ENCODE measurements at regions not wholly inside any gene's neighbourhood (a gene's known extent, or its start where the extent isn't known, plus 50 kb on each side); places are given as distances from the start of the nearest gene placed in this dataset.
"Not testable (repeated sequence)": the region's sequence is repeated elsewhere in the genome, so short reads cannot be mapped to it uniquely, and the experiment has no call there.

- no peak for ATAC-seq
Observed at GRCh38 chr2:116935097-116935814, 879.2 kb upstream of the DDX18 start.

GRCh38 chr2:116948258-116948657 lies 866.2 kb upstream of the DDX18 start:
- ATAC-seq = no peak

DNA sequence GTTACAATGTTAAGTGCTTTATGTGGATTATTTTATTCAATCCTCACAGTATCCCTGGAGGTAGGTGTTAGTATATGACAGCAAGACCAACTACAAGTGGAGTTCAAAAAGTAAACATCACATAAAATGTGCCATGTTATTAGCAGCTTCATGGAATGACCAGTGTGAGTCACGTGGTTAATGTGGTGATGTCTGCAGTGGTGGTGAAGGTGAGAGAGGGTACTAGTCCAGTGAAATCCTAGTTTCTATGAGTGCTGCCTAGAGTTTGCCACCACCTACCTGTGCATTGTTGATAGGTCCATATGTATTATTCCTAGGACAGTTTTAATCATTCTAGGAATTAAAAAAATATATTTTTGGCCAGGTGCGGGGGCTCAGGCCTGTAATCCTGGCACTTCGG lies 865.2 kb upstream of the DDX18 start:
- ATAC-seq = no peak

- ATAC-seq = no peak
Observed at GRCh38 chr2:116952254-116952653, 862.2 kb upstream of the DDX18 start.

DNA sequence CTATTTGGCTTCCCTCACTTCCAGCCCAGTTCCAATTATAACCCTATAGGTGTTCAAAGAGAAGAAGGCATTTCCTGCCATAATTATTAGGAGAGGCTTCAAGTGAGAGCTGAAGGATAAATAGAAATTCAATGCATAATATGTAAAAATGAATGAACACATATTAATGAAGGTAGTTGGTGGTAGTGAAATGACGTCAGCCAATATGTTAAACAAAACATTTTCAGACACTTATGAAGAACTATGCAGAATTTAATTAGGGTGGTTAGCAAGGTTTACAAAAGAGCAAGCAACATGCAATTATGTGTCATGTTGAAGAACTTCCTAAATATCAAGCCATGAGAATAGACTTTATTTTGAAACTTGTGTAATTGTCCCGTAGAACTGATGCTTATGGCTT lies 858.8 kb upstream of the DDX18 start:
- ATAC-seq = no peak

DNA sequence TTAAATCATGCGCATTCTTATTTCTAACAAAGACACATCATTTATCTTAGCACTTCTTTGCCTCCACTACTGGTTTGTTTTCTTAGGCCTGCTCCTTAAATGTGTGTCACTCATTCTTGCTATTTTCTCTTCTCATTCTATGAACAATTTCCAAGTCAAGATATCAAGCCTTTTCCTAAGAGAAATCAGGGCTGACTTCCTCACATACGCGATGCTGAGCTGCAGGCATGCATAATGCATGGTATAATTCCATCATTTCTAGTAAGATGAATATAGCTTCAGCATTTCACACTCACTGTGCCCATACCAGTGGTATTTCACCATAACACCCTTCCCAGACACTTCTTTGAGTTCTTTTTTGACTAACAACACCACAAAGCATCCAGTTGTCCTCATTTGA lies 838.9 kb upstream of the DDX18 start:
- ATAC-seq = no peak

DNA sequence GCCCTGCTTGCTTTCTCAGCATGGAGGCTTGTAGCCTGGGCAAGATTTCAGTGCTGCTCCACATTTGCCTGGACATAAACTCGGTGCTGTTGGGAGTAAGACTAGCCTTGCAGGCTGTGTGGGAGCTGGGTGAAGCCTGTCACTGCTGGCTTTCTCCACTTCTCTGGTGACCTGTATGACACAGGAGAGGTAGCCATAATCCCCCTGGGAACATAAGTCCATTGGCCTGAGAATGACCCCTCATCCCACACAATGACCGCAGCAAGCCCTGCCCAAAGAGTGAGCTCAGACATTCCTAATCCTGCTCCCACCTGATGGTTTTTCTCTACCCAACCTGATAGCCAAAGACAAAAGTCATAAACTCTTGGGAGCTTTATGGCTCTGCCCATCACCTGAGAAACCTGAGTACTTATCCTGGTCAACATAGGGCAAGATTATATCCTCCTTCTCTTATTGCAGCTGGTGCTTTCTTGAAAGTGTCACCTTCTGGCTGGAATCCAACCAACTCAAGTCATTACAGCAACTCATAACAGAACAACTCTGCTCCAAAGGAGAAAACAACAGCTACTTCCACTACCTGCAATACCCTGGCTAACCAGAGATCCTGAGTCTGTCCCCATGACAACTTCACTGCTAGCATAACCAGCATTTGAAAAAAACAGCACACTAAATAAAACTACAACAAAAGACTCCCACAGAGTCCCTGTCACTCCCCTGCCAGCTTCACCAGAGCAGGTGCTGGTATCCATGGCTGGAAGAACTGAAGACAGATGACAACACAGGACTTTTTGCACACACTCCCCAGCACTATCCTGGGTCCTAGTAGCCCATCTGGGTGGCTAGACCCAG lies 834.4 kb upstream of the DDX18 start:
- no peak for ATAC-seq

- ATAC-seq = no peak
Observed at GRCh38 chr2:116987447-116987846, 827.0 kb upstream of the DDX18 start.

- no peak for ATAC-seq
Observed at GRCh38 chr2:116988303-116988702, 826.2 kb upstream of the DDX18 start.

DNA sequence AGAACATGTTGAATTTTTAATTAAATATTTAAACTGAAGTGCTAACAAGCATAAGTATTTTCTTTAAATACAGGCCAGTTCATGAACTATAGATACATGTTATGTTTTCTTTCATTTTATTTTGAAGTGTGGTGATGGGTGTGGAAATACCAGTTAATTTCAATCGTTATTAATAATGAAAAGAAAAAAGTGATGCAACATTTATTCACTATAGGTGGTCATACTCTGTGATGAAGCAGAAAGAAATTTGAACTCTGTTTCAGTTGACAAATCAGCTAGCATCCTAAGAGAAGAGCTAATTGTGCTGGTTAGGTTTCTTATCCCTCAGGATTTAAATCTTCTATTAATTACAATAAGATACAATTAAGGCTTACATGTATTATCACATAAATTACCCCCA lies 795.1 kb upstream of the DDX18 start:
- no peak for ATAC-seq

DNA sequence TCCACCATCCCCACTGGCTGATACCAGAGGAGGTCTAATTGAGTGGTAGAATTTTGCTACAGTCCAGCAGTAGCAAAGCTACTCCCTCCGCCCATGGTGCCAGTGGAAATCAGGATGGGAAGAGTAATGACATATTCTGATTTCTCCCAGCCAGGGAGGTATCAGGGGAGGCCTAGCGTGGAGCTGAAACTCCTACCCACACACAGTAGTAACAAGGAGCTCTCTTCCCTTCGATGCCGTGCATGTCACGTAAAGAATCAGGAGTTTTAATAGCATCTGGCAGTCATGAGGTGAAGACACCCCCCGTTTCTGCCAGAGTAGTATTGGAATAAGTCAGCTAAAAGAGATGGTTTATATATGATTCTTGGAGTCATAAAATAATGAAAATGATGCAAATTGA lies 786.8 kb upstream of the DDX18 start:
- ATAC-seq = no peak

DNA sequence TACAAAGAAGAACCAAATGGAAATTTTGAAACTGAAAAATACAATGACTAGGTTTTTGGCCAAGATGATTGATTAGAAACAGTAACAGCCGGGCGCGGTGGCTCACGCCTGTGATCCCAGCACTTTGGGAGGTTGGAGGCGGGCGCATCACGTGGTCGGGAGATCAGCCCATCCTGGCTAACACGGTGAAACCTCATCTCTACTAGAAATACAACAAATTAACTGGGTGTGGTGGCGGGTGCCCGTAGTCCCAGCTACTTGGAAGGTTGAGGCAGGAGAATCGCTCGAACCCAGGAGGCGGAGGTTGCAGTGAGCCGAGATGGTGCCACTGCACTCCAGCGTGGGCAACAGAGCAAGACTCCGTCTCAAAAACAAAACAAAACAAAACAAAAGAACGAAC lies 785.8 kb upstream of the DDX18 start:
- not testable (repeated sequence) for ATAC-seq

DNA sequence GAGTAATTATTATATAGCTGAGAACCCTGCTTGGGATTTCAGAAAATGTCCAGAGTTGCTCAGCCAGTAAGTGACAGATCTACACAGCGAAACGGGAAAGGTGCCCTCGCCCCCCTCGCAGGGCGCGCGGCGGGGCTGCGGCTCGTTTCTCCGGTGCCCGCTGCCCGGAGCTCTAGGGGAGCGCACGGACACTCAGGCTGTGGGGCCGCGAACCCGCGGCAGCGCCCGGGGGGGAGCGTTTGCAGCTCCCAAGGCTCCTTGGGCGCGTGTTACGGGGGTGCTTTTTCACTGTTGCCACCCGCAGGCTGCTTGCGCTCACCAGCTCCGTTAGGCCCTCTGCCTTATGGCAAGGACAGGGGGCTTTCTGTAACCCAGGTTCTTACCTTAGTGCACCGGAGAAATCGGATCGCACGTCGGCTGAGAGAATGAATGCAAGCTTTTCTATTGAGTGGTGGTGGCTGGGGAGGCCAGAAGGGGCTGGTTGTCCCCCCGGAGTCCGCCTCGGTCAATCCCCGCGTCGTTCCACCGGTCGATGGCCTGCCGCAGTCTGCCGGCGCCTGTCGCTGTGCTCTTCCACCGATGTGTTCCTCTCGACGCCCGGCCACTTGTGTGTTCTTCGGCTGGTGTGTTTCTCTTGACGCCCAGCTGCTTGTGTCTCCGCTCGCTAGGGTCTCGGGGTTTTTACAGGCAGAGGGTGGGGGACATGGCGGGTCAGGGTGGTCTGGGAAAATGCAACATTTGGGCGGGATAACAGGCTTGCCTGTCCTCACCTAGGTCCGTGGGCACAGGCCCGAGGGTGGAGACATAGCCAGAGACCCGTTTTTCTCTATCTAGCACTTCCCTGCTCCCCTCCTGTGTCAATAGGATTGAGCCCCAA lies 758.8 kb upstream of the DDX18 start:
- ATAC-seq = no peak

GRCh38 chr2:117056376-117056748 lies 758.1 kb upstream of the DDX18 start:
- ATAC-seq = no peak

DNA sequence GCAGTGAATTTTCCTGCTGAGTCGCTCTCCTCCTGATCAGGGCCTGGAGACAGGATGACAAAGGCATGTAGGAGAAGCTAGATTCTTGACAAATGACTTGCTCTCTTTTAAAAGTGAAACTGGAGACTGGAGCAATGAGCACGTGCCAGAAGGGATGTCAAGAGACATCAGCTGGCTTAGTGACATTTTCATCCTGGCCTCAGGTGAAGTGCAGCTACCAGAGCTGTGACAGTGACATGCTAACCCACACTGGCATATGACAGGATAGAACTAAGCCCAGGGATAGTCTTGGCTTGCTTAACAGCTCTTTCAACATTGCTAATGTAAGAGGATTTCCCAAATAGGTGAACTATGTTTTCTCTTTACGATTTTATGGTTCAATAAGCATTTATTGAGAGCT lies 757.5 kb upstream of the DDX18 start:
- no peak for ATAC-seq

- ATAC-seq = no peak
Observed at GRCh38 chr2:117058366-117058765, 756.1 kb upstream of the DDX18 start.

GRCh38 chr2:117064021-117064420 lies 750.5 kb upstream of the DDX18 start:
- no peak for ATAC-seq

GRCh38 chr2:117065912-117066311 lies 748.6 kb upstream of the DDX18 start:
- no peak for ATAC-seq

- no peak for ATAC-seq
Observed at GRCh38 chr2:117067900-117068299, 746.6 kb upstream of the DDX18 start.

DNA sequence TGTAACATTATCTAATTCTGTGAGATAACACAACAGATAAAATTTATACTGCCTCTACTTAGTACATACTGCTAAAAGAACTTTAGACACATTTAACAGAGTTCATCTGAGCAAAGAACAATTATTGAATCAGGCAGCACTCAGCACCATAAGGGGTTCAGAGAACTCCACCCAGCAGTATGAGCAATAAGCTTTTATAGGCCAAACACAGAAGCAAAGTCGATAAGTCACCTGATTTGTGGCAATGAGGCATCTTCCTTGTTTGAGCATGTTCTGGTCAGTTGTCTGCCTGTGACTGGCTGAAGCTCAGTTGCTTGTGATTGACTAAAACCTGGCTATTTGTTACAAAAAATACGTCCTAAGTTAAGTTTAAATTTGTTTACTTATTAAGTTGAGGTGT lies 746.1 kb upstream of the DDX18 start:
- no peak for ATAC-seq

DNA sequence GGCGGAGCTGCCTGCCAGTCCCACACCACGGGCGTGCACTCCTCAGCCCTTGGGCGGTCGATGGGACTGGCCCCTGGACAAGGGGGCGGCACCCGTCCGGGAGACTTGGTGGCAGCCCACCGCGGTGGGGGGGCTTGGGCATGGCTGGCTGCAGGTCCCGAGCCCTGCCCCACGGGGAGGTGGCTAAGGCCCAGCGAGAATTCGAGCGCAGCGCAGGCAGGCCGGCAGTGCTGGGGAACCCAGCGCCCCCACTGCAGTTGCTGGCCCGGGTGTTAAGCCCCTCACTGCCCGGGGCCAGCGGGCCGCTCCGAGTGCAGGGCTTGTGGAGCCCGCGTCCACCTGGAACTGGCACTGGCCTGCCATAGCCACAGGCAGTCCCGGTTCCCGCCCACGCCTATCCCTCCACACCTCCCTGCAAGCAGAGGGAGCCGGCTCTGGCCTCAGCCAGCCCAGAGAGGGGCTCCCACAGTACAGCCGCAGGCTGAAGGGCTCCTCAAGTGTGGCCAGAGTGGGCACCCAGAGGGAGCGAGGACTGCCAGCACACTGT lies 742.9 kb upstream of the DDX18 start:
- ATAC-seq = no peak

DNA sequence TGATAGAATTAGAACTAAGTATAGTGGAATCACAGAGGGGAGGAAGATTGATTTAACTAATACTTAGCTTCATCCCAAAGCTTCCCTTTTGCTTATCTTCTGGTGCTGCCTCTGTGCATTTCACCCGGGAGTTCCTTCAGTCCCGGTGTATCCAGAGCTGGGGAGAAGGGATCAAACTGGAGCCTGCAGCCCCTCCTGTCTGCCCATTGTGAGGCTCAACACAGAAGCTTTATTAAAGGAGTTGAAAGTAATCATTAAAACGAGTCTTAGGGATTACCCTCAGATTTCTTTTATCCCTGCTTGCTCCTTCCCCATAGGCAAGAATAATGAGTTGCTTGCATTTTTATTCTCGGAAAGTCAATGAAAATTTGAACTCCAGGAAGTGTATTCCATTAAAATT lies 739.7 kb upstream of the DDX18 start:
- ATAC-seq = no peak

- ATAC-seq = no peak
Observed at GRCh38 chr2:117085256-117085655, 729.2 kb upstream of the DDX18 start.

Measured in esophagus mucosa (tissue), 1 donor.